GM12878 (cell line): ENCODE measurements at regions not wholly inside any gene's neighbourhood (a gene's known extent, or its start where the extent isn't known, plus 50 kb on each side); places are given as distances from the start of the nearest gene placed in this dataset.

ENCODE experiments used
- ATAC-seq: fragments of 200-7000 bp; cut with Tn5 transposase; 3 replicates; pipeline ENCODE4 v1.9.1; 2020; ENCODE audit warnings: mild to moderate bottlenecking, moderate library complexity
- BruUV-seq: library from RNA; stranded (reverse); fragments of 400-500 nt; replicated peaks from 2 replicates; lab custom pipeline; 2021; lab: Mats Ljungman, UMichigan
- CTCF ChIA-PET: fragments of 300-600 bp; sonication (Branson Sonifier 250); formaldehyde crosslinking; extraction: SDS; loops from one replicate; lab custom pipeline; 2021; ENCODE audit warnings: inconsistent platforms; lab: Yijun Ruan, JAX
- POLR2A ChIA-PET: fragments of 350-600 bp; formaldehyde crosslinking; extraction: SDS; loops from one replicate; lab custom pipeline; 2021; ENCODE audit warnings: inconsistent platforms; lab: Charles Lee
- RAD21 ChIA-PET: fragments of 300-600 bp; sonication (Branson Sonifier 250); formaldehyde crosslinking; loops from one replicate; lab custom pipeline; 2023; ENCODE audit warnings: antibody characterized with exemption; ENCODE audit not compliant: unreplicated experiment; lab: Charles Lee
- SMC1A ChIA-PET: fragments of 300-600 bp; sonication (Branson Sonifier 250); formaldehyde crosslinking; loops from one replicate; lab custom pipeline; 2023; ENCODE audit not compliant: unreplicated experiment, uncharacterized antibody; lab: Charles Lee
- DNase-seq: peaks from one replicate; pipeline ENCODE4 v3.0.0-alpha.2; 2011; ENCODE audit warnings: low read depth, low spot score
- FAIRE-seq: peaks from 3 replicates; lab custom pipeline; 2011; peaks lifted over from hg19 to GRCh38; lab: Jason Lieb, UNC
- H2AFZ ChIP-seq: 2 replicates; pipeline ENCODE4 v1.6.0; 2011; ENCODE audit warnings: low read depth, low read length, control low read depth; ENCODE audit not compliant: control insufficient read depth
- H3K27ac ChIP-seq: 2 replicates; pipeline ENCODE4 v1.5.1; 2011; ENCODE audit warnings: control low read depth; ENCODE audit not compliant: control insufficient read depth, insufficient read depth
- H3K27me3 ChIP-seq, 2 experiments: replicated peaks in 1 of 2; 2 replicates each; pipeline versions ENCODE4 v1.6.0 to v1.6.1; 2011; ENCODE audit warnings: low read length in 1 of 2; ENCODE audit not compliant: control insufficient read depth in 2 of 2, insufficient read depth in 2 of 2
- H3K36me3 ChIP-seq, 2 experiments: 2 replicates each; pipeline ENCODE4 v1.5.1; 2011; ENCODE audit warnings: low read length in 1 of 2; ENCODE audit not compliant: control insufficient read depth in 2 of 2, insufficient read depth in 2 of 2
- H3K4me1 ChIP-seq: 2 replicates; pipeline ENCODE4 v1.6.1; 2011; ENCODE audit warnings: mild to moderate bottlenecking, low read length, moderate library complexity, mixed read lengths; ENCODE audit not compliant: control insufficient read depth, insufficient read depth
- H3K4me2 ChIP-seq: 2 replicates; pipeline ENCODE4 v1.6.0; 2011; ENCODE audit warnings: control low read depth; ENCODE audit not compliant: control insufficient read depth, insufficient read depth
- H3K4me3 ChIP-seq: fragments of 200-600 bp; sonication (generic); 2 replicates; pipeline ENCODE4 v1.5.1; 2016
- H3K79me2 ChIP-seq: 2 replicates; pipeline ENCODE4 v1.6.0; 2011; ENCODE audit warnings: low read length; ENCODE audit not compliant: control insufficient read depth, insufficient read depth
- H3K9ac ChIP-seq: 2 replicates; pipeline ENCODE4 v1.8.0; 2011; ENCODE audit warnings: low read length, control low read depth, mixed read lengths; ENCODE audit not compliant: control insufficient read depth, insufficient read depth
- H3K9me3 ChIP-seq: replicated peaks from 3 replicates; pipeline ENCODE4 v1.5.1; 2011; ENCODE audit warnings: mild to moderate bottlenecking, low read length; ENCODE audit not compliant: control insufficient read depth, insufficient read depth
- H4K20me1 ChIP-seq: 2 replicates; pipeline ENCODE4 v1.6.0; 2011; ENCODE audit not compliant: control insufficient read depth, insufficient read depth
- BCL11A ChIP-seq: IDR thresholded peaks from 2 replicates; pipeline ENCODE4 v1.6.1; 2011; ENCODE audit warnings: low read depth, low read length
- EZH2 ChIP-seq: IDR thresholded peaks from 2 replicates; pipeline ENCODE4 v1.6.1; 2012; ENCODE audit warnings: low read depth, mild to moderate bottlenecking, control low read depth, inconsistent platforms, low read length, borderline replicate concordance; ENCODE audit not compliant: control insufficient read depth
- HDGF ChIP-seq: fragments of 450-650 bp; IDR thresholded peaks from 2 replicates; pipeline ENCODE4 v1.6.1; 2016; ENCODE audit warnings: antibody characterized with exemption
- JUNB ChIP-seq: IDR thresholded peaks from 2 replicates; pipeline ENCODE4 v1.6.1; 2016; ENCODE audit warnings: antibody characterized with exemption, mild to moderate bottlenecking
- KAT2A ChIP-seq: conservative IDR thresholded peaks from 2 replicates; pipeline ENCODE4 v1.6.1; 2011; ENCODE audit warnings: low read depth, low read length; ENCODE audit not compliant: control insufficient read depth
- NFYA ChIP-seq: IDR thresholded peaks from 2 replicates; pipeline ENCODE4 v1.6.1; 2011; ENCODE audit warnings: low read depth, mild to moderate bottlenecking, low read length, improper control_type of control experiment, borderline replicate concordance
- NFYB ChIP-seq: IDR thresholded peaks from 2 replicates; pipeline ENCODE4 v1.6.1; 2011; ENCODE audit warnings: low read depth, mild to moderate bottlenecking, low read length, improper control_type of control experiment, moderate library complexity; ENCODE audit not compliant: insufficient read depth
- SP1 ChIP-seq: IDR thresholded peaks from one replicate; pipeline ENCODE4 v1.6.1; 2011; ENCODE audit warnings: low read depth, low read length
- SUZ12 ChIP-seq: fragments of 200-600 bp; sonication (generic); IDR thresholded peaks from one replicate; pipeline ENCODE4 v1.6.1; 2018; ENCODE audit warnings: antibody characterized with exemption, mild to moderate bottlenecking; ENCODE audit not compliant: unreplicated experiment
- ZNF207 ChIP-seq: fragments of 450-650 bp; IDR thresholded peaks from 2 replicates; pipeline ENCODE4 v1.6.1; 2014; ENCODE audit warnings: antibody characterized with exemption, mild to moderate bottlenecking, borderline replicate concordance
- ZNF622 ChIP-seq: fragments of 450-650 bp; IDR thresholded peaks from 2 replicates; pipeline ENCODE4 v1.6.1; 2017; ENCODE audit warnings: mild to moderate bottlenecking, inconsistent platforms
- WGBS: methylation state at CpG from one replicate; pipeline ENCODE4 v1.1.6; 2016; ENCODE audit warnings: low lambda C conversion rate; ENCODE audit not compliant: insufficient replicate concordance, insufficient coverage; ENCODE audit errors: missing lambda C conversion rate; 5-methylcytosine and 5-hydroxymethylcytosine counted together
- in situ Hi-C: fragments of 300-500 bp; cut with MboI; formaldehyde crosslinking; loops from 9 replicates; pipeline ENCODE4 v1.14.3; 2018; ENCODE audit warnings: mixed read lengths
- intact Hi-C: fragments of 100-400 bp; cut with micrococcal nuclease; formaldehyde crosslinking; loops from one replicate; pipeline ENCODE4 v1.14.2; 2022; ENCODE audit not compliant: unreplicated experiment
- TF ChIP-seq, protein P1 (sequence below): fragments of 150-350 bp; IDR thresholded peaks from 2 replicates; pipeline ENCODE4 v1.6.1; 2016; ENCODE audit warnings: low read depth, low read length

DNA sequence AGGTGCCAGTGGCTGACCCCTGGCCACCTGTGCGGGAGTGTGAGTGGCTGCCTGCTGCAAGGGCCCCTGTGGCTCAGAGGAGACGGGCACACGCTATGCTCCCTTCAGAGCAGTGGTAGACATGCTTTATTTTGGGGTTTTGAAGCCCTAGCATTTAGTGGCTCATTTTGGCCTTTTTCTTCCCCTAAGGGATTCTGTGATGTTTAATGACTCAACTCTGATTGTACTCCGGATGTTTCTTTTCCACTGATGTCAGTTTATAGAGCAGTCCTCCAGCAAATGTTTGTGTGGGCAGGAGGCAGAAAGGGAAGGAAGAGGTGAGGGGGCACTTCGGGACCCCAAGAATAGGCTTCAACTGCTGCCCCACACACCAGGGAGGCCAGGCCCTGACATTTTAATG is 288.9 kb upstream of the C2CD4B start:
- TF ChIP-seq SP1 (no peak), NFYB (no peak), SUZ12 (no peak), JUNB (no peak), HDGF (no peak), EZH2 (no peak), ZNF622 (no peak), KAT2A (no peak), ZNF207 (no peak), BCL11A (no peak), NFYA (no peak)
- TF ChIP-seq, protein P1, sequence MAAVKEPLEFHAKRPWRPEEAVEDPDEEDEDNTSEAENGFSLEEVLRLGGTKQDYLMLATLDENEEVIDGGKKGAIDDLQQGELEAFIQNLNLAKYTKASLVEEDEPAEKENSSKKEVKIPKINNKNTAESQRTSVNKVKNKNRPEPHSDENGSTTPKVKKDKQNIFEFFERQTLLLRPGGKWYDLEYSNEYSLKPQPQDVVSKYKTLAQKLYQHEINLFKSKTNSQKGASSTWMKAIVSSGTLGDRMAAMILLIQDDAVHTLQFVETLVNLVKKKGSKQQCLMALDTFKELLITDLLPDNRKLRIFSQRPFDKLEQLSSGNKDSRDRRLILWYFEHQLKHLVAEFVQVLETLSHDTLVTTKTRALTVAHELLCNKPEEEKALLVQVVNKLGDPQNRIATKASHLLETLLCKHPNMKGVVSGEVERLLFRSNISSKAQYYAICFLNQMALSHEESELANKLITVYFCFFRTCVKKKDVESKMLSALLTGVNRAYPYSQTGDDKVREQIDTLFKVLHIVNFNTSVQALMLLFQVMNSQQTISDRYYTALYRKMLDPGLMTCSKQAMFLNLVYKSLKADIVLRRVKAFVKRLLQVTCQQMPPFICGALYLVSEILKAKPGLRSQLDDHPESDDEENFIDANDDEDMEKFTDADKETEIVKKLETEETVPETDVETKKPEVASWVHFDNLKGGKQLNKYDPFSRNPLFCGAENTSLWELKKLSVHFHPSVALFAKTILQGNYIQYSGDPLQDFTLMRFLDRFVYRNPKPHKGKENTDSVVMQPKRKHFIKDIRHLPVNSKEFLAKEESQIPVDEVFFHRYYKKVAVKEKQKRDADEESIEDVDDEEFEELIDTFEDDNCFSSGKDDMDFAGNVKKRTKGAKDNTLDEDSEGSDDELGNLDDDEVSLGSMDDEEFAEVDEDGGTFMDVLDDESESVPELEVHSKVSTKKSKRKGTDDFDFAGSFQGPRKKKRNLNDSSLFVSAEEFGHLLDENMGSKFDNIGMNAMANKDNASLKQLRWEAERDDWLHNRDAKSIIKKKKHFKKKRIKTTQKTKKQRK, result no peak
- Histone ChIP-seq H3K4me2 (no peak overlapping the region), H3K9ac (no peak overlapping the region), H3K79me2 (no peaks in the 10 kb centered on the region), H2AFZ (no peak overlapping the region), H3K36me3 (no peaks in the 10 kb centered on the region), H3K27me3 (peaks cover 0 to 2% of the 10 kb centered on the region in 2 experiments; a peak in 1 of 4 replicates), H3K4me3 (no peak overlapping the region), H4K20me1 (no peaks in the 10 kb centered on the region), H3K4me1 (no peaks in the 10 kb centered on the region), H3K9me3 (no peaks in the 10 kb centered on the region), H3K27ac (no peak overlapping the region)
- DNase-seq, result no peak
- ChIA-PET POLR2A (no interaction called here), CTCF (interaction anchor here (0.6 kb wide), 1 partner anchor 23 kb away, joined by 3 read pairs; no protein-coding TSS in a partner anchor), SMC1A (no interaction called here), RAD21 (no interaction called here)
- no peak for ATAC-seq
- 14% methylated on average over 5 of the region's 5 CpGs for WGBS
- FAIRE-seq, result no peak
- in situ Hi-C loops, result no loop called here
- intact Hi-C loops, result no loop called here
- BruUV-seq, result no TSS peak
